A549 (cell line): ENCODE measurements at regions not wholly inside any gene's neighbourhood (a gene's known extent, or its start where the extent isn't known, plus 50 kb on each side); places are given as distances from the start of the nearest gene placed in this dataset.

Experiments
- ATAC-seq, 2 experiments: fragments of 200-7000 bp in 1 of 2; fragments of >200 bp in 1 of 2; cut with Nextera tagmentation in 1 of 2; cut with Tn5 transposase in 1 of 2; 3 replicates each; pipeline versions ENCODE4 v1.8.0 to v1.9.1; 2018 to 2020; ENCODE audit warnings: mild to moderate bottlenecking in 1 of 2, moderate library complexity in 1 of 2
- CTCF ChIA-PET: fragments of 300-600 bp; sonication (Branson Sonifier 250); formaldehyde crosslinking; extraction: SDS; loops from one replicate; lab custom pipeline; 2021; ENCODE audit warnings: antibody characterized with exemption, inconsistent platforms; lab: Yijun Ruan, JAX
- POLR2A ChIA-PET: fragments of 350-600 bp; formaldehyde crosslinking; extraction: SDS; loops from one replicate; lab custom pipeline; 2021; ENCODE audit warnings: antibody characterized with exemption, inconsistent platforms; lab: Yijun Ruan, JAX
- DNase-seq, 2 experiments: peaks; one replicate each; pipeline versions ENCODE4 v3.0.0 to v3.0.0-alpha.2; 2011 to 2016; ENCODE audit warnings: low read depth in 1 of 2, low spot score in 1 of 2
- FAIRE-seq: peaks from 2 replicates; lab custom pipeline; 2011; peaks lifted over from hg19 to GRCh38; lab: Jason Lieb, UNC
- H3K27ac ChIP-seq, 2 experiments: fragments of >200 bp; sonication (Bioruptor Twin); formaldehyde crosslinking; 3 replicates each; pipeline ENCODE4 v1.5.1; 2016 to 2017
- H3K4me1 ChIP-seq: fragments of >200 bp; sonication (Bioruptor Twin); formaldehyde crosslinking; 3 replicates; pipeline ENCODE4 v1.6.1; 2016
- H3K4me2 ChIP-seq: fragments of >200 bp; sonication (Bioruptor Twin); formaldehyde crosslinking; 3 replicates; pipeline ENCODE4 v1.6.1; 2016
- H3K4me3 ChIP-seq: fragments of >200 bp; sonication (Bioruptor Twin); formaldehyde crosslinking; 3 replicates; pipeline ENCODE4 v1.5.1; 2016
- H3K9me3 ChIP-seq: fragments of >200 bp; sonication (Bioruptor Twin); formaldehyde crosslinking; 3 replicates; pipeline ENCODE4 v1.6.1; 2016
- BHLHE40 ChIP-seq: IDR thresholded peaks from 2 replicates; pipeline ENCODE4 v1.6.1; 2012; ENCODE audit warnings: low read depth, low read length, inconsistent platforms
- EHF ChIP-seq: fragments of 250-450 bp; sonication (Bioruptor Pico); IDR thresholded peaks from 2 replicates; pipeline ENCODE4 v1.5.0; 2020; ENCODE audit warnings: mild to moderate bottlenecking
- FOXS1 ChIP-seq: fragments of 250-450 bp; sonication (Bioruptor Pico); IDR thresholded peaks from 2 replicates; pipeline ENCODE4 v1.5.0; 2020; ENCODE audit warnings: mild to moderate bottlenecking, moderate library complexity
- GATA3 ChIP-seq: IDR thresholded peaks from 2 replicates; pipeline ENCODE4 v1.6.1; 2012; ENCODE audit warnings: borderline replicate concordance
- HOXA7 ChIP-seq: fragments of 250-450 bp; sonication (Bioruptor Pico); IDR thresholded peaks from 2 replicates; pipeline ENCODE4 v1.5.0; 2020; ENCODE audit warnings: mild to moderate bottlenecking, moderate library complexity
- HOXB13 ChIP-seq: fragments of 250-450 bp; sonication (Bioruptor Pico); IDR thresholded peaks from 2 replicates; pipeline ENCODE4 v1.5.0; 2020; ENCODE audit warnings: low read depth, mild to moderate bottlenecking, moderate library complexity
- JUNB ChIP-seq: fragments of >200 bp; sonication (Bioruptor Twin); formaldehyde crosslinking; IDR thresholded peaks from 2 replicates; pipeline ENCODE4 v1.6.1; 2016
- MAFK ChIP-seq: fragments of 450-650 bp; IDR thresholded peaks from 2 replicates; pipeline ENCODE4 v1.6.1; 2014; ENCODE audit not compliant: partially characterized antibody
- MAZ ChIP-seq: fragments of 150-350 bp; IDR thresholded peaks from 2 replicates; pipeline ENCODE4 v1.6.1; 2014; ENCODE audit warnings: antibody characterized with exemption, low read depth, low read length, borderline replicate concordance
- NFE2L2 ChIP-seq: fragments of 150-350 bp; conservative IDR thresholded peaks from 2 replicates; pipeline ENCODE4 v1.6.1; 2014; ENCODE audit warnings: low read length
- PHF8 ChIP-seq: fragments of 200-600 bp; sonication (generic); IDR thresholded peaks from 2 replicates; pipeline ENCODE4 v1.6.1; 2016; ENCODE audit warnings: low read depth, mild to moderate bottlenecking, antibody characterized with exemption, moderate library complexity, borderline replicate concordance
- RAD21 ChIP-seq, 2 experiments: fragments of >200 bp in 1 of 2; sonication (Bioruptor Twin) in 1 of 2; formaldehyde crosslinking in 1 of 2; IDR thresholded peaks in 1 of 2; conservative IDR thresholded peaks in 1 of 2; 2 replicates in 1 of 2; 3 replicates in 1 of 2; pipeline ENCODE4 v1.6.1; 2012 to 2018; ENCODE audit warnings: inconsistent platforms in 1 of 2
- RFX5 ChIP-seq: fragments of 450-650 bp; IDR thresholded peaks from 2 replicates; pipeline ENCODE4 v1.7.1; 2014; ENCODE audit warnings: antibody characterized with exemption, mild to moderate bottlenecking, moderate library complexity
- SMC3 ChIP-seq: fragments of >200 bp; sonication (Bioruptor Twin); formaldehyde crosslinking; IDR thresholded peaks from 3 replicates; pipeline ENCODE4 v1.6.1; 2018; ENCODE audit warnings: inconsistent platforms
- SREBF2 ChIP-seq: fragments of 450-650 bp; IDR thresholded peaks from 2 replicates; pipeline ENCODE4 v1.6.1; 2014; ENCODE audit warnings: mild to moderate bottlenecking, moderate library complexity
- TP53 ChIP-seq: fragments of 250-450 bp; sonication (Bioruptor Pico); IDR thresholded peaks from 2 replicates; pipeline ENCODE4 v1.5.0; 2021; ENCODE audit warnings: mild to moderate bottlenecking, moderate library complexity
- ZFP36 ChIP-seq: fragments of 450-650 bp; IDR thresholded peaks from 2 replicates; pipeline ENCODE4 v1.6.1; 2014; ENCODE audit warnings: borderline replicate concordance; ENCODE audit not compliant: partially characterized antibody
- WGBS: methylation state at CpG from one replicate; pipeline ENCODE4 v1.1.6; 2017; ENCODE audit errors: missing lambda C conversion rate; 5-methylcytosine and 5-hydroxymethylcytosine counted together
- TF ChIP-seq, protein P1 (sequence below): IDR thresholded peaks from 2 replicates; pipeline ENCODE4 v1.6.1; 2012
- TF ChIP-seq, protein P2 (sequence below): fragments of >200 bp; sonication (Bioruptor Twin); formaldehyde crosslinking; IDR thresholded peaks from 3 replicates; pipeline ENCODE4 v1.5.1; 2016
- TF ChIP-seq, protein P3 (sequence below): fragments of >200 bp; sonication (Bioruptor Twin); formaldehyde crosslinking; IDR thresholded peaks from 2 replicates; pipeline ENCODE4 v1.6.1; 2016
- TF ChIP-seq, protein P4 (sequence below): IDR thresholded peaks from 2 replicates; pipeline ENCODE4 v1.6.1; 2012; ENCODE audit warnings: low read depth, borderline replicate concordance
- TF ChIP-seq, protein P5 (sequence below): fragments of 250-450 bp; sonication (Bioruptor Pico); IDR thresholded peaks from 2 replicates; pipeline ENCODE4 v1.5.0; 2020; ENCODE audit warnings: low read depth, mild to moderate bottlenecking, moderate library complexity
- TF ChIP-seq, protein P6 (sequence below): IDR thresholded peaks from 2 replicates; pipeline ENCODE4 v1.6.1; 2012
- TF ChIP-seq, protein P7 (sequence below): fragments of 200-600 bp; sonication (generic); IDR thresholded peaks from 2 replicates; pipeline ENCODE4 v1.6.1; 2016; ENCODE audit warnings: antibody characterized with exemption, mild to moderate bottlenecking, moderate library complexity
- TF ChIP-seq, protein P8 (sequence below): fragments of >200 bp; sonication (Bioruptor Twin); formaldehyde crosslinking; IDR thresholded peaks from 3 replicates; pipeline ENCODE4 v1.6.1; 2016

DNA sequence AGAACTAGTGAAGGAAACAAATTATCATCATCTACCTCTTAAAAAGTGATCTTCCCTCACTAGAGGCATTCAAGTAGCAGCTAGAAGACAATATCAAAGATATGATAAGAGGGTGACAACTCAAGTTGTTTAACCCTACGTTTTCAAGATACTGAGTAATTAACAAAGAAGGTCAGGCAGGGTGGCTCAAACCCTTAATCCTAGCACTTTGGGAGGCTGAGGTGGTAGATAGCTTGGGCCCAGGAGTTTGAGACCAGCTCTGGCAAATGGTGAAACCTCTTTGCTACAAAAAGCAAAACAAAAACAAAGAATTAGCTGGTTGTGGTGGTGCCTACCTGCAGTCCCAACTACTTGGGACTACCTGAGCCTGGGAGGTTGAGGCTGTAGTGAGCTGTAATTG lies 408.2 kb upstream of the TUSC1 start (continued):
- no peak for TF ChIP-seq EHF
- TF ChIP-seq JUNB: no peak
- no peak for TF ChIP-seq HOXB13
- no peak for TF ChIP-seq PHF8
- TF ChIP-seq GATA3: no peak
- TF ChIP-seq RAD21 (conservative IDR thresholded peaks at IDR 0.05 in 1 of 2, IDR thresholded peaks at IDR 0.05 in 1 of 2): no peak
- TF ChIP-seq, protein P1, sequence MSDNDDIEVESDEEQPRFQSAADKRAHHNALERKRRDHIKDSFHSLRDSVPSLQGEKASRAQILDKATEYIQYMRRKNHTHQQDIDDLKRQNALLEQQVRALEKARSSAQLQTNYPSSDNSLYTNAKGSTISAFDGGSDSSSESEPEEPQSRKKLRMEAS: no peak
- no peak for TF ChIP-seq HOXA7 (CRISPR knock-in tag)
- TF ChIP-seq, protein P2, sequence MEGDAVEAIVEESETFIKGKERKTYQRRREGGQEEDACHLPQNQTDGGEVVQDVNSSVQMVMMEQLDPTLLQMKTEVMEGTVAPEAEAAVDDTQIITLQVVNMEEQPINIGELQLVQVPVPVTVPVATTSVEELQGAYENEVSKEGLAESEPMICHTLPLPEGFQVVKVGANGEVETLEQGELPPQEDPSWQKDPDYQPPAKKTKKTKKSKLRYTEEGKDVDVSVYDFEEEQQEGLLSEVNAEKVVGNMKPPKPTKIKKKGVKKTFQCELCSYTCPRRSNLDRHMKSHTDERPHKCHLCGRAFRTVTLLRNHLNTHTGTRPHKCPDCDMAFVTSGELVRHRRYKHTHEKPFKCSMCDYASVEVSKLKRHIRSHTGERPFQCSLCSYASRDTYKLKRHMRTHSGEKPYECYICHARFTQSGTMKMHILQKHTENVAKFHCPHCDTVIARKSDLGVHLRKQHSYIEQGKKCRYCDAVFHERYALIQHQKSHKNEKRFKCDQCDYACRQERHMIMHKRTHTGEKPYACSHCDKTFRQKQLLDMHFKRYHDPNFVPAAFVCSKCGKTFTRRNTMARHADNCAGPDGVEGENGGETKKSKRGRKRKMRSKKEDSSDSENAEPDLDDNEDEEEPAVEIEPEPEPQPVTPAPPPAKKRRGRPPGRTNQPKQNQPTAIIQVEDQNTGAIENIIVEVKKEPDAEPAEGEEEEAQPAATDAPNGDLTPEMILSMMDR: no peak

DNA sequence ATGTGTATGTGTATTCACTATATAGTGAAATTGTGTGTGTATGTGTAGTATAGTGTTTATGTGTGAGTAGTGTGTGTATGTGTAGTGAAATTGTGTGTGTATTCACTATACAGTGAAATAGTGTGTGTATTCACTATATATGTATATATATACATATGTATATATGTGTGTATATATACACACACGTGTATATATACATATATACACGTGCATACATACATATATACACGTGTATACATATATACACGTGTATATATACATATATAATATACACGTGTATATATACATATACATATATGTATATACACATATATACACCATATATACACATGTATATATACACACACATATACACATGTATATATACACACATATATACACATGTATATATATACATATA lies 403.6 kb upstream of the TUSC1 start:
- no peak for FAIRE-seq
- CTCF ChIA-PET: no interaction called here

More for the DNA sequence above, 403.6 kb upstream of the TUSC1 start:
- Histone ChIP-seq H3K9me3 (peaks cover 5% of the 10 kb centered on the region; the same call in 2 of the 3 replicates), H3K27ac (no peak overlapping the region), H3K4me1 (no peaks in the 10 kb centered on the region)
- 12% methylated on average over 5 of the region's 5 CpGs for whole genome bisulfite sequencing
- DNase-seq: no peak
- no peak for ATAC-seq
- TF ChIP-seq, protein P3, sequence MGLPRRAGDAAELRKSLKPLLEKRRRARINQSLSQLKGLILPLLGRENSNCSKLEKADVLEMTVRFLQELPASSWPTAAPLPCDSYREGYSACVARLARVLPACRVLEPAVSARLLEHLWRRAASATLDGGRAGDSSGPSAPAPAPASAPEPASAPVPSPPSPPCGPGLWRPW: no peak
- TF ChIP-seq SMC3 (no peak), RFX5 (no peak), RAD21 (conservative IDR thresholded peaks at IDR 0.05 in 1 of 2, IDR thresholded peaks at IDR 0.05 in 1 of 2) (no peak), ZFP36 (no peak), SREBF2 (no peak), MAFK (no peak), TP53 (CRISPR knock-in tag) (no peak), FOXS1 (CRISPR knock-in tag) (no peak), MAZ (no peak), PHF8 (no peak), NFE2L2 (no peak), BHLHE40 (no peak)
- TF ChIP-seq, protein P4, sequence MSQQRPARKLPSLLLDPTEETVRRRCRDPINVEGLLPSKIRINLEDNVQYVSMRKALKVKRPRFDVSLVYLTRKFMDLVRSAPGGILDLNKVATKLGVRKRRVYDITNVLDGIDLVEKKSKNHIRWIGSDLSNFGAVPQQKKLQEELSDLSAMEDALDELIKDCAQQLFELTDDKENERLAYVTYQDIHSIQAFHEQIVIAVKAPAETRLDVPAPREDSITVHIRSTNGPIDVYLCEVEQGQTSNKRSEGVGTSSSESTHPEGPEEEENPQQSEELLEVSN: no peak
- TF ChIP-seq, protein P5, sequence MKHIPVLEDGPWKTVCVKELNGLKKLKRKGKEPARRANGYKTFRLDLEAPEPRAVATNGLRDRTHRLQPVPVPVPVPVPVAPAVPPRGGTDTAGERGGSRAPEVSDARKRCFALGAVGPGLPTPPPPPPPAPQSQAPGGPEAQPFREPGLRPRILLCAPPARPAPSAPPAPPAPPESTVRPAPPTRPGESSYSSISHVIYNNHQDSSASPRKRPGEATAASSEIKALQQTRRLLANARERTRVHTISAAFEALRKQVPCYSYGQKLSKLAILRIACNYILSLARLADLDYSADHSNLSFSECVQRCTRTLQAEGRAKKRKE (CRISPR knock-in tag): no peak
- TF ChIP-seq, protein P6, sequence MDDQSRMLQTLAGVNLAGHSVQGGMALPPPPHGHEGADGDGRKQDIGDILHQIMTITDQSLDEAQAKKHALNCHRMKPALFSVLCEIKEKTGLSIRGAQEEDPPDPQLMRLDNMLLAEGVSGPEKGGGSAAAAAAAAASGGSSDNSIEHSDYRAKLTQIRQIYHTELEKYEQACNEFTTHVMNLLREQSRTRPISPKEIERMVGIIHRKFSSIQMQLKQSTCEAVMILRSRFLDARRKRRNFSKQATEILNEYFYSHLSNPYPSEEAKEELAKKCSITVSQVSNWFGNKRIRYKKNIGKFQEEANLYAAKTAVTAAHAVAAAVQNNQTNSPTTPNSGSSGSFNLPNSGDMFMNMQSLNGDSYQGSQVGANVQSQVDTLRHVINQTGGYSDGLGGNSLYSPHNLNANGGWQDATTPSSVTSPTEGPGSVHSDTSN: no peak
- TF ChIP-seq, protein P7, sequence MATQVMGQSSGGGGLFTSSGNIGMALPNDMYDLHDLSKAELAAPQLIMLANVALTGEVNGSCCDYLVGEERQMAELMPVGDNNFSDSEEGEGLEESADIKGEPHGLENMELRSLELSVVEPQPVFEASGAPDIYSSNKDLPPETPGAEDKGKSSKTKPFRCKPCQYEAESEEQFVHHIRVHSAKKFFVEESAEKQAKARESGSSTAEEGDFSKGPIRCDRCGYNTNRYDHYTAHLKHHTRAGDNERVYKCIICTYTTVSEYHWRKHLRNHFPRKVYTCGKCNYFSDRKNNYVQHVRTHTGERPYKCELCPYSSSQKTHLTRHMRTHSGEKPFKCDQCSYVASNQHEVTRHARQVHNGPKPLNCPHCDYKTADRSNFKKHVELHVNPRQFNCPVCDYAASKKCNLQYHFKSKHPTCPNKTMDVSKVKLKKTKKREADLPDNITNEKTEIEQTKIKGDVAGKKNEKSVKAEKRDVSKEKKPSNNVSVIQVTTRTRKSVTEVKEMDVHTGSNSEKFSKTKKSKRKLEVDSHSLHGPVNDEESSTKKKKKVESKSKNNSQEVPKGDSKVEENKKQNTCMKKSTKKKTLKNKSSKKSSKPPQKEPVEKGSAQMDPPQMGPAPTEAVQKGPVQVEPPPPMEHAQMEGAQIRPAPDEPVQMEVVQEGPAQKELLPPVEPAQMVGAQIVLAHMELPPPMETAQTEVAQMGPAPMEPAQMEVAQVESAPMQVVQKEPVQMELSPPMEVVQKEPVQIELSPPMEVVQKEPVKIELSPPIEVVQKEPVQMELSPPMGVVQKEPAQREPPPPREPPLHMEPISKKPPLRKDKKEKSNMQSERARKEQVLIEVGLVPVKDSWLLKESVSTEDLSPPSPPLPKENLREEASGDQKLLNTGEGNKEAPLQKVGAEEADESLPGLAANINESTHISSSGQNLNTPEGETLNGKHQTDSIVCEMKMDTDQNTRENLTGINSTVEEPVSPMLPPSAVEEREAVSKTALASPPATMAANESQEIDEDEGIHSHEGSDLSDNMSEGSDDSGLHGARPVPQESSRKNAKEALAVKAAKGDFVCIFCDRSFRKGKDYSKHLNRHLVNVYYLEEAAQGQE: no peak
- TF ChIP-seq, protein P8, sequence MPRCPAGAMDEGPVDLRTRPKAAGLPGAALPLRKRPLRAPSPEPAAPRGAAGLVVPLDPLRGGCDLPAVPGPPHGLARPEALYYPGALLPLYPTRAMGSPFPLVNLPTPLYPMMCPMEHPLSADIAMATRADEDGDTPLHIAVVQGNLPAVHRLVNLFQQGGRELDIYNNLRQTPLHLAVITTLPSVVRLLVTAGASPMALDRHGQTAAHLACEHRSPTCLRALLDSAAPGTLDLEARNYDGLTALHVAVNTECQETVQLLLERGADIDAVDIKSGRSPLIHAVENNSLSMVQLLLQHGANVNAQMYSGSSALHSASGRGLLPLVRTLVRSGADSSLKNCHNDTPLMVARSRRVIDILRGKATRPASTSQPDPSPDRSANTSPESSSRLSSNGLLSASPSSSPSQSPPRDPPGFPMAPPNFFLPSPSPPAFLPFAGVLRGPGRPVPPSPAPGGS: no peak
- TF ChIP-seq, all 56 proteins: peak for 0
- no peak overlapping the region for H3K4me2 ChIP-seq
- POLR2A ChIA-PET: no interaction called here
- H3K4me3 ChIP-seq: no peak overlapping the region
